ENCODE measurements at regions not wholly inside any gene's neighbourhood (a gene's known extent, or its start where the extent isn't known, plus 50 kb on each side); places are given as distances from the start of the nearest gene placed in this dataset.

GRCh38 chr1:30038134-30039025, 685.0 kb downstream of the MATN1 start:
- no peak for DNase-seq (ENCODE audit: low read depth in 2 of 2)

DNA sequence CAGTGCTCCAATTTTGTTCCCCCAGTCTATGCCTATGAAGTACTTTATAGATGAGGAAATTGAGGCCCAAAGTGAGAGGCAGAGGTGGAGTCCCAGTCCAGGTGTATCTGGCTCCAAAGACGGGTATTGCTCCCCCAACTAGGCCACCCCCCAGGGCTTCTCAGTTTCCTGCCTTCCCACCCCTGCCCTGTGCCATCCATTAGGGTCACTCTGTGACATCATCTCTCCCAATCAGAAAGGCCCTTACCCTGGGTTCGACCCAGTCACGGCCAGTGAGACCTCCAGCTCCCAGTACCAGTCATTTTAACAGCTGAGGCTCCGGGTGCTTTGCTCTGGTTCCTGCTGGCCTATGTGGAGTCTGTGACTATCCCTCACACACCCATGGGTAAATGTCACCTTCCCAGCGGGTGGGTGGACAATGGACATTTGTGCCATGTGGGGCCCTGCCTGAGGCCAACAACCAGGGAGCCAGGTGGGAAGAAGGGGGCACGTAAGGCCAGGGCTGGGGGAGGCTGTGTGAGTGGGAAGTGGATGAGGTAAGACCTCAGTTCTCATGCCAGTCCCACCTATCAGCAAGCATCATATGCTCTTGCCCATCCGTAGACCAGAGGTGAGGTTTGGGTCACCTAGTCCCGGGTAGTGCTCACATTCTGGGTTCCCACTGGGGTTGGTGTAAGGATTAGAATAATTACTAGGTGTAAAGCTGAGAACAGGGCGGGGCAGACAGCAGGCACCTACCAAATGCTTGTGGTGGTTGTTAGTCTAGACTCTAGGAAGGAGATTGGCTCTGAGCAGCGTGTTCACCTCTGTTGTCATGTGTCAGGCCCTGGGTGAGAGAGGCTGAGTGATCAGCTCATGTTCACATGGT, 685.9 kb downstream of the MATN1 start:
- DNase-seq (ENCODE audit: low read depth in 2 of 2) = no peak

DNA sequence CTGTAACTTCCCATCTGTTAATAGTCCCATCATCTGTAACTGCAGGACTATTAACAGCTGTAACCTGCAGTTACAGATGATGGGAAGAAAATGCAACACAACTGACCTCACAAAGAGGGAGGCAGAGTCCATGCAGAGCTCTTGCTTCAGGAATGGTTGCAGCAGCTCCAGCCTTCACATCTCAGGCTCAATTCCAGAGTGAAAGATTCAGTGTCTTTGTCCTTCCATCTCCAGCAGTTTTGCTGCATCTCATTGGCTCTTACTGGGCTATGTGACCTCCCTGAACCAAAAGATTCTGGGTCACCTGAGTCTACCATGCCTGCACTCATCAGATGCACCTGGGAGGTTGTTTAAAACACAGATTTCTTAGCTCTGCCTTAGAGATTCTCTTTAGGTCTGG, 686.7 kb downstream of the MATN1 start:
- no peak for DNase-seq (ENCODE audit: low read depth in 2 of 2)

- DNase-seq (ENCODE audit: low read depth in 2 of 2) = no peak
Observed at GRCh38 chr1:30036229-30036547, 687.2 kb downstream of the MATN1 start.

DNA sequence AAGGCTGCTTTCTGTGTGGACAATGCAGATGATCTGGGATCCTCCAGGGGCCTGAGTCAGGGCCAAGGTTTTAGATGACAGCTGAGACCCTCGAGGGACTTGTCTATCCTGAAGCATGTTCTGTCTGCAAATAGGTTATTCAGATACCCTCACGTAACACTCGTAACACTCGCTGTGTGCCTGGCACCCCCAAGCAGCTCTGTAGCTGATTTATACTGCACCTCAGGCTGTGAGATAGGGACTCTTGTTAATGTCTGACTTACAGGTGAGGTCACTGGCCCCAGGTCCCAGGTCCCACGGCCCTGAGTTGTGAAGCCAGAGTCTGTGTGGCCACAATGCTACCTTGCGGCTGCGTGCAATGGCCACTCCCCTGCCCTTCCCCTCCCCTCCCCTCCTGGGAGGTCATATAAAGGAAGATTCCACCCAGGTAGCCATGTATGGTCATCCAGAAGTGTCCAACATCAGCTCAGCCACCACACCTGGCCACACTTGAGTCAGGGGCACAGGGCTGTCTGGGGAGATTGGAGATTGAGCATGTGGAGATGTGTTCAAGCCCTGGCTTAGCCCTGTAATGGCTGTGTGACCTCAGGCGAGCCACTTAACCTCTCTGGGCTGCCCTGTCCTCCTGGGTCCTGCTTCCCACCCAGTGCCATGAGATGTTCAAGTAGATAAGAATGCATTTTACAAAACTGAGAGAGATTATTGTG, 687.7 kb downstream of the MATN1 start:
- no peak for DNase-seq (ENCODE audit: low read depth in 2 of 2)

DNA sequence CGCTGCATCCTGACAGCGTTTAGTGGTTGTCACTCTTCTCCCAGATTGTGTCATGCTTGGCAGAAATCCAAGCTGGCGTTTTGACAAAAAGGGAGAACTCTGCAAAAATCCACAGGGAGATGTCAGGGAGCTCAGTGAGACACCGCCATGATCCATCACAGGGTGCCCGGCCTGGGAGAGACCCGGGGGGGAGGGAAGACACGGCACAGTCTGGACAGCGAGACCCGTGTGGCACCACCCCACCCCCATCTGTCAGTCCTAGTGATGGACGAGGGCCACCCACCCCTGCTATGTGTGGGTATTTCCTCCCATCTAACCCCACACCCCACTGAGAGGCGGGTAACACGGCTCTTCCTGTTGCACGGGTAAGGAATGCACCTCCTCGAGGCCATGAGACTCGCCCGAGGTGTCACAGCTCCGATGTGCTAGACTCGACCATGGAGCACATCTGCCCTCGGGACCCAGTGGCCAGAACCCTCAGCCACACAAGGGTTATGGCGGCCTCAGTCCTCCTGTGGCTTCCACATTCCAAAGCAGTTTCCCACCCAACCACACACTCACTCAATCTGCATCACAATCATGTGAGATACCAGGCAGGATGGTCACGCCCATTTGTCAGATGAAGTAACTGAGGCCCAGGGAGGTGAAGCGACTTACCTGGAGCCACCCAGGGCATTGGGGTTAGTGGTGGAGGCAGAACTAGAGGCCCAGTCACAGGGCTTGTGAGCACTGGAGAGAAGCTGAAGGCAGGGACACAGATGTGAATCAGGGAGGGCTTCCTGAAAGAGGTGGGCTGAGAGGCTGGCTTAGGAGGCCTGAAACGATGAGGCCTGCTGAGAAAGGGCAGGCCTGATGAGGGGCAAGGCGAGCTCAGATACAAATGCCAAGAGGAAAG, 688.5 kb downstream of the MATN1 start:
- DNase-seq (ENCODE audit: low read depth in 2 of 2) = peak; percentile 7 to 22

- DNase-seq (ENCODE audit: low read depth in 2 of 2) = no peak
Observed at GRCh38 chr1:30034105-30034626, 689.2 kb downstream of the MATN1 start.

DNA sequence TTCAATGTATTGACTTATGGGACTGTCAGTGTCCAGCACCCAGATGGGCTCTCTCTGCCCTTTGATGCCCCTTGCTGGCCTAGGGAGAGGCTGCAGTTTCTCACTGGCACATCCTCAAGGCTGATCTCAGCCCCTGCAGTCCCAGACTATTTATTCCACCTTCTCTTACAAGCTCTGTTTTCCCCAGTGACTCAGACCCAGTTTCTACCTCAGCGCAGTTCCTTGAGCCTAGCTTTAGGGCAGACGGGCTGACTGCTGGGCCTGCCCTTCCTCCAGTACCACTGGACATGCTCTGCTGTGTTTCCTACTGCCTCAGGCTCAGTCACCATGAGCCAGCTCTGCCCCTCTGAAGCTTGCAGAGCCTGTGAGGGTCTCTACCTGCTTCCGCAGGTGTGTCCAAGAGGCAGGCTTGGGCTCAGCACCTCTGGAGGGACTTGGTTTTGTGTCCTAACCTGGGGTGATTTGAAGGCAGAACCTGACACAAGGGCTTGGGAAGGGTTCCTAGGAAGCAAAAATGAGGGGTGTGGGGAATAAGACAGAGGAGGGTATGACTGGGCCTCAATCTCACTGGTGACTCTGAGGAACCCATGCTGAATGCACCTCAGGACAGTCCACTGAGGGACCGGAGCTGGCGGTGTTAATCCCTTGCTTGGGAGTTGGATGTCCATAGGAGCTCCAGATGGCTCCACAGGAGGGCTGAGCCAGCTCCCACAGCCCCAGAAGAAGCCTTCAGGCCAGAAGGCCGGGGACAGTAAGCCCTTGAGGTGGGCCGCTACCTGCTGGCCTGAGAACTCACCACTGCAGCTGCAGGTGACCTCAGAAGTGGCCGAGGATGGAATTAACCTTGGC, 689.9 kb downstream of the MATN1 start:
- DNase-seq (ENCODE audit: low read depth in 2 of 2) = no peak

DNA sequence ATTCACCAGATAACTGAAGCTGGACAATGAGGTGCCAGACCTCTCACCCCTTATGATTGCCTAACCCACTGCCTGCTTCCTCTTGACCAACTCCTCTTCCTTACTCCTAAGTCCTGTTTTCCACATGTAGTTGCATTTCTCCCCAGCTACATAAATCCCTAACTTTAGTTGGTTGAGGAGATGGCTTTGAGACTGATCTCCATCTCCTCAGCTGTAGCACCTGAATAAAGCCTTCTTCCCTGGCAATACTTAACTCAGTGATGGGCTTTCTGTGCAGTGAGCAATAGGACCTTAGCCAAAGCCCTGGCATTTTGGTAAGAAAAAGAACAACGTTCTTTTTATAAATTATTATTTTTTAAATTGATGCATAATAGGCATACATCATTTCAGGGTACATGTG, 691.1 kb downstream of the MATN1 start:
- no peak for DNase-seq (ENCODE audit: low read depth in 2 of 2)

- no peak for DNase-seq (ENCODE audit: low read depth in 2 of 2)
Observed at GRCh38 chr1:30029677-30030076, 693.7 kb downstream of the MATN1 start.

GRCh38 chr1:30028939-30029338, 694.4 kb downstream of the MATN1 start:
- no peak for DNase-seq (ENCODE audit: low read depth in 2 of 2)

DNA sequence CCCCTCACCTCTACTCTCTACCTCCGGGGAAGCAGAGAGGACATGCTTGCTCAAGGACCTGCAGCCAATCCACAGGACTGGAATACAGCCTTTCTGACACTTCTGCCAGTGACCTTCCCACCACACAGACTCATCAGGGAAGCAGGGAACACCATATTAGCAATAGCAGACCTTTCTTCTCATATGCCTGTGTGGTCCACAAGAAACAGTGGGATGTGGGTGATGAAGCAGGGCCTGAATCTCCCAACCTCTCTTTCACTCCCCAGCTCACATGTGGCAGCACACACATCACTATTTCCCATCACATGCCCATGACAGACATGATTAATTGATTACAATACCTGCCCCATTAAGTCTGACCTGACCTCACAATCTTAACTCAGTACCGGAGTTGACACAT, 695.1 kb downstream of the MATN1 start:
- DNase-seq (ENCODE audit: low read depth in 2 of 2) = no peak

DNA sequence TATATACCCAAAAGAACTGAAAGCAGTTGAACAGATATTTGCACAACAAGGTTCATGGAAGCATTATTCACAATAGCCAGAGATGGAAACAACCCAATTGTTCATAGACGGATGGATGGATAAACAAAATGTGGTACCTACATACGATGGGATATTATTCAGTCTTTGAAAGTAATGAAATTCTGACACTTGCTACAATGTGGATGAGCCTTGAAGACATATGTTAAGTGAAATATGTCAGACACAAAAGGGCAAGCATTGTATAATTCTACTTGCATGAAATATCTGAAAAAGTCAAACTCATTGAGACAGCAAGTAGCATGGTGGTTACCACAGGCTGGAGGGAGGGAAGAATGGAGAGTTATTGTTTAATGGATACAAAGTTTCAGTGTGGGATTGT, 696.1 kb downstream of the MATN1 start:
- no peak for DNase-seq (ENCODE audit: low read depth in 2 of 2)

DNA sequence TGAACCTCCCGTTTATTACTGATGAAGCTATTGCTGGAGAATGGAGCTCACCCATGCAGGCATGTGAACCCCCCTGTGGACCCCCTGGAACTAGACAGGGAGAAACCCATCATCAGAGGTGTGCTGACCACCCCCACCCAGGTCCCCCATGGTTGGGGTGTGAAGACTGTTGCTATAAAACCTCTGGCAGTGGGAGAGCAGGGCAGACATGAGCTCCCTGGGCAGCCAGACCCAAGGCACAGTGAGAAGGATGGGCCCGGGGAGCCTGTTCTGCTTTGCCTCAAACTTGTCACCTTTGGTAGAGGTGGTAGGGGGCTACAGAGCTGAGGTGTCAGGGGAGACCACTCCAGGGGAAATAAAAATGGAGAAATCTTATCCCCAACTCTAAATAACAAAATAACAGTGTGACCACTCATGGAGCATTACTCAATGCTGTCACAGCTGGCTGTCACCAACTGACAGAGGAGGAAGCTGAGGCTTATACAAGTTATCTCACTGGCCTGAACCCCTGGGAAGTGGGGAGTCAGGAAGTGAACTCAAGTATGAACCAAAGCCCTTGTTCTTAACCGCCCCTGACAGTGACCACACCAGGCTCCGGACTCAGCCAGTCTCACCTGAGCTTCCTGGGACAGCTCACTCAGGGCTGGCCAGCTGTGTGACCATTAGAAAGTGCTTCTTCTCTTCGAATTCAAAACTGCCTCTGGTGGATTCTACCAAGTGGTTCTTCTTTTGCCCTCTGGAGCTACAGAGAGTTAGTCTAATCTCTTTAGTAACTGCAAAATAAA, 698.8 kb downstream of the MATN1 start:
- DNase-seq (ENCODE audit: low read depth in 2 of 2) = no peak

DNA sequence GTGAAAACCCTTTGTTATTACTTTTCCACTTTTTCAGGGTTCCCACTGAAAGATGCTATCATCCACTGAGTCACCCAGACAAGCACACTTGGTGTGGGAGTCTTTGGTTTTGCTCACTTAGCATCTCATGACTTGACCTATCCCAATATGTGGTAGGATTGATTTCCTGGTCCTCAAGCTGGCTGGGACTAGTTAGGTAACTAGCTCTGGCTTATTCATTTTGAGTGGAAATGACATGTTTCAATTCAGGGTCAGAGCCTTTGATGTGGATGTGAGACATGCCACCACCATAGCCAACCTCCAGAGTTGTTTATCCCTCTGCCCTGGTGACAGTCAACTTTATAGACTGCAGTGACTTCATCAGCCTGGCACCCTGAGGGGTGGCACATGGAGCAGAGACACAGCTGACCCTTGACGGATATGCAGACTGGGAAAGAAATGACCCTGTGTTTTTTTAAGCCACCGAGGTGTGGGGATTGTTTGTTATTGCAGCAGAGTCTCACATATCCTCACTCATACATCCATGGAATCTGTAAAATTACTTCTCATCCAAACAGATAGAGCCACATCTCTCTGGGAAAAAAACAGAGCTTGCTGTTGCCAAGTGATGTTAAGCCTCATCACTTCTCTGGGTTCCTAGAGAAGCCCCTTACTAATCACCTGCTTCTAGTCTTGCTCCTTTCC, 699.9 kb downstream of the MATN1 start:
- no peak for DNase-seq (ENCODE audit: low read depth in 2 of 2)

DNA sequence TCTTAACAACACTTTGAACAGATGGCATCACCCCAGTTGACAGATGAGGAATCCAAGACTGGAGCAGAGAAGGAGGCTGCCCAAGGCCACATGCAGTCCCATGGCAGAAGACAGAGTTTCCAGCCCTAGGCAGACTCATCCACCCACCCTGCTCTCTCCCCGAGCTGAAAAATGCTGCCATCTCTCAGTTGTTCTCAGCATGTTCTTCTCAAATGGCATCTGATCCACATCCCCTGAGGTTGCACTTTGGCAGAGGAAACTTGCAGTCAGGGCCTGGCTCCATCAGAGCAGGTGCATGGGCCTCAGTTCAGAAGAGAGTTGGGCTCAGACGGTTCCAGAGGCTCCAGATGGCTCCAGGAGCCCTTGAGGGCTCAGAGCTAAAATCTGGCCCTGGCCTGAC, 709.4 kb downstream of the MATN1 start:
- DNase-seq (ENCODE audit: low read depth in 2 of 2) = no peak

GRCh38 chr1:30012455-30013440, 710.6 kb downstream of the MATN1 start:
- no peak for DNase-seq (ENCODE audit: low read depth in 2 of 2)

All from lung microvascular endothelial cell (primary cell).